Right cardiac atrium (tissue), 5 donors: ENCODE measurements at regions not wholly inside any gene's neighbourhood (a gene's known extent, or its start where the extent isn't known, plus 50 kb on each side); places are given as distances from the start of the nearest gene placed in this dataset.
"Not testable (repeated sequence)": the region's sequence is repeated elsewhere in the genome, so short reads cannot be mapped to it uniquely, and the experiment has no call there.

Experiments
- ATAC-seq, 2 donors: fragments of 200-7000 bp; cut with Tn5 transposase; one replicate each; pipeline versions ENCODE4 v1.8.0 to v1.9.1; 2020; ENCODE audit warnings: moderate library complexity in 2 of 2, mild to moderate bottlenecking in 1 of 2
- DNase-seq, 3 donors: peaks; one replicate each; pipeline ENCODE4 v3.0.0-alpha.2; 2020
- H3K27ac ChIP-seq: one replicate; pipeline ENCODE4 v1.5.1; 2013; ENCODE audit warnings: mild to moderate bottlenecking, low read length, control low read depth, moderate library complexity
- H3K27me3 ChIP-seq: one replicate; pipeline ENCODE4 v1.6.1; 2013; ENCODE audit not compliant: control insufficient read depth, insufficient read depth
- H3K4me1 ChIP-seq: one replicate; pipeline ENCODE4 v1.6.1; 2013; ENCODE audit warnings: low read length; ENCODE audit not compliant: control insufficient read depth, insufficient read depth
- H3K4me3 ChIP-seq: one replicate; pipeline ENCODE4 v1.5.1; 2013; ENCODE audit warnings: low read length, control low read depth
- H3K9me3 ChIP-seq: one replicate; pipeline ENCODE4 v1.6.1; 2013; ENCODE audit warnings: low read length; ENCODE audit not compliant: control insufficient read depth
- WGBS: extraction: QIAGEN DNeasy Blood & Tissue Kit; methylation state at CpG from one replicate; pipeline ENCODE4 v1.1.7; 2013; 5-methylcytosine and 5-hydroxymethylcytosine counted together
- intact Hi-C, 4 donors: fragments of 100-400 bp; cut with DNase I; formaldehyde crosslinking; loops; one replicate each; pipeline versions ENCODE4 v1.11.0 to v1.14.0; 2022 to 2023
- donor health status: healthy with polysubstance abuse.
- donor health status: DM: no; HTN: yes; CAD: no.
- donor health status: DM: no; HTN: no; CAD: no.
- donor health status: DM: no; HTN: yes; CAD: no; lungs with severe emphysema.
- donor health status: DM: yes; HTN: yes; CAD: no.

- no peak overlapping the region for H3K27ac ChIP-seq
- H3K9me3 ChIP-seq = no peaks in the 10 kb centered on the region
- no peak overlapping the region for H3K4me3 ChIP-seq
- no peaks in the 10 kb centered on the region for H3K27me3 ChIP-seq
- DNase-seq (peak in 1 of 3 donors; percentile 24), ATAC-seq (no peak)
- intact Hi-C loops = no loop called here
- no peaks in the 10 kb centered on the region for H3K4me1 ChIP-seq
- 70% methylated on average over 9 of the region's 9 CpGs for WGBS
Measured at GRCh38 chr2:121061633-121062032, 223.4 kb downstream of the TFCP2L1 start.

GRCh38 chr2:121063471-121063870 is 221.5 kb downstream of the TFCP2L1 start:
- intact Hi-C loops = no loop called here
- no peaks in the 10 kb centered on the region for H3K27me3 ChIP-seq

GRCh38 chr2:121064186-121064585 is 220.8 kb downstream of the TFCP2L1 start:
- Histone ChIP-seq H3K9me3 (no peaks in the 10 kb centered on the region), H3K27ac (no peak overlapping the region), H3K4me3 (no peak overlapping the region), H3K4me1 (no peaks in the 10 kb centered on the region), H3K27me3 (no peaks in the 10 kb centered on the region)
- 86% methylated on average over 12 of the region's 12 CpGs for WGBS
- DNase-seq (no peak), ATAC-seq (no peak)
- intact Hi-C loops = no loop called here

More at GRCh38 chr2:121063471-121063870, 221.5 kb downstream of the TFCP2L1 start:
- Histone ChIP-seq H3K4me1 (no peaks in the 10 kb centered on the region), H3K27ac (no peak overlapping the region), H3K9me3 (no peaks in the 10 kb centered on the region), H3K4me3 (no peak overlapping the region)
- ATAC-seq (no peak), DNase-seq (no peak)
- WGBS = 72% methylated on average over 3 of the region's 3 CpGs

- WGBS = 90% methylated on average over 5 of the region's 5 CpGs
- H3K27me3 ChIP-seq = no peaks in the 10 kb centered on the region
- no peak for DNase-seq
- intact Hi-C loops = no loop called here
- no peak overlapping the region for H3K4me3 ChIP-seq
- H3K9me3 ChIP-seq = no peaks in the 10 kb centered on the region
- H3K27ac ChIP-seq = no peak overlapping the region
- no peaks in the 10 kb centered on the region for H3K4me1 ChIP-seq
- ATAC-seq = no peak
Measured at GRCh38 chr2:121065239-121065638, 219.8 kb downstream of the TFCP2L1 start.

- no peak for ATAC-seq
- H3K27me3 ChIP-seq = no peaks in the 10 kb centered on the region
- H3K27ac ChIP-seq = no peak overlapping the region
- no peaks in the 10 kb centered on the region for H3K4me1 ChIP-seq
- no peak for DNase-seq
- H3K4me3 ChIP-seq = no peak overlapping the region
- intact Hi-C loops = no loop called here
- no peaks in the 10 kb centered on the region for H3K9me3 ChIP-seq
- WGBS = 83% methylated on average over 6 of the region's 6 CpGs
Measured at GRCh38 chr2:121066526-121066925, 218.5 kb downstream of the TFCP2L1 start.

GRCh38 chr2:121068851-121069250 is 216.2 kb downstream of the TFCP2L1 start:
- no peaks in the 10 kb centered on the region for H3K4me1 ChIP-seq
- intact Hi-C loops = no loop called here
- ATAC-seq = no peak
- no peak overlapping the region for H3K4me3 ChIP-seq
- 84% methylated on average over 7 of the region's 7 CpGs for WGBS
- H3K9me3 ChIP-seq = no peaks in the 10 kb centered on the region
- H3K27me3 ChIP-seq = no peaks in the 10 kb centered on the region
- no peak overlapping the region for H3K27ac ChIP-seq
- DNase-seq = no peak

- intact Hi-C loops = no loop called here
- H3K27me3 ChIP-seq = no peaks in the 10 kb centered on the region
- H3K4me3 ChIP-seq = no peak overlapping the region
- no peaks in the 10 kb centered on the region for H3K4me1 ChIP-seq
- no peak for ATAC-seq
- no peak for DNase-seq
- no peak overlapping the region for H3K27ac ChIP-seq
- 91% methylated on average over 18 of the region's 18 CpGs for WGBS
- H3K9me3 ChIP-seq = no peaks in the 10 kb centered on the region
Measured at GRCh38 chr2:121069434-121069969, 215.5 kb downstream of the TFCP2L1 start.

- intact Hi-C loops = loop anchor here in 3 of 4 donors (2.0 to 5.0 kb wide), 2 partner anchors 373 to 375 kb away; no protein-coding TSS in a partner anchor
- WGBS = 91% methylated on average over 11 of the region's 11 CpGs
- DNase-seq, H3K4me1 ChIP-seq, ATAC-seq, H3K27ac ChIP-seq, H3K9me3 ChIP-seq, H3K27me3 ChIP-seq, H3K4me3 ChIP-seq: not testable (repeated sequence)
Measured at GRCh38 chr2:121070061-121070460, 214.9 kb downstream of the TFCP2L1 start.

GRCh38 chr2:121071034-121071504 is 213.9 kb downstream of the TFCP2L1 start:
- 8% methylated on average over 14 of the region's 14 CpGs for WGBS
- Histone ChIP-seq H3K4me3 (no peak overlapping the region), H3K27me3 (no peaks in the 10 kb centered on the region), H3K9me3 (no peaks in the 10 kb centered on the region), H3K4me1 (no peaks in the 10 kb centered on the region), H3K27ac (no peak overlapping the region)
- ATAC-seq (peak; percentile 66 to 71), DNase-seq (peak; percentile 74 to 93 (median 88))
- intact Hi-C loops = loop anchor here in 3 of 4 donors (2.0 to 5.0 kb wide), 2 partner anchors 374 to 376 kb away; no protein-coding TSS in a partner anchor

- WGBS = 77% methylated on average over 13 of the region's 13 CpGs
- DNase-seq = no peak
- no peaks in the 10 kb centered on the region for H3K27me3 ChIP-seq
- no peaks in the 10 kb centered on the region for H3K9me3 ChIP-seq
- intact Hi-C loops = loop anchor here in 2 of 4 donors (2.0 to 5.0 kb wide), 2 partner anchors 375 to 376 kb away; no protein-coding TSS in a partner anchor
- H3K27ac ChIP-seq = no peak overlapping the region
- ATAC-seq = no peak
- H3K4me3 ChIP-seq = no peak overlapping the region
- H3K4me1 ChIP-seq = no peaks in the 10 kb centered on the region
Measured at GRCh38 chr2:121072784-121073183, 212.2 kb downstream of the TFCP2L1 start.

GRCh38 chr2:121073320-121074210 is 211.4 kb downstream of the TFCP2L1 start:
- WGBS = 90% methylated on average over 26 of the region's 26 CpGs
- Histone ChIP-seq H3K9me3 (no peaks in the 10 kb centered on the region), H3K27ac (no peak overlapping the region), H3K27me3 (no peaks in the 10 kb centered on the region), H3K4me1 (no peaks in the 10 kb centered on the region), H3K4me3 (no peak overlapping the region)
- DNase-seq = no peak
- intact Hi-C loops = loop anchor here in 2 of 4 donors (2.0 to 5.0 kb wide), 2 partner anchors 376 to 377 kb away; no protein-coding TSS in a partner anchor
- no peak for ATAC-seq
